DOHH2 (cell line): ENCODE measurements at regions not wholly inside any gene's neighbourhood (a gene's known extent, or its start where the extent isn't known, plus 50 kb on each side); places are given as distances from the start of the nearest gene placed in this dataset.

Experiments
- H3F3A ChIP-seq: fragments of 200-600 bp; sonication (generic), shearing (Covaris generic); 2 replicates; pipeline ENCODE4 v1.6.0; 2016; ENCODE audit warnings: antibody characterized with exemption, mild to moderate bottlenecking; ENCODE audit not compliant: control insufficient read depth, insufficient read depth
- H3K27ac ChIP-seq: fragments of 200-600 bp; sonication (generic); 2 replicates; pipeline ENCODE4 v1.5.1; 2014; ENCODE audit warnings: low read depth, mild to moderate bottlenecking, low read length, moderate library complexity
- H3K27me3 ChIP-seq: fragments of 200-600 bp; sonication (generic); 2 replicates; pipeline ENCODE4 v1.6.1; 2014; ENCODE audit warnings: mild to moderate bottlenecking, low read length, mixed read lengths; ENCODE audit not compliant: control insufficient read depth
- H3K36me3 ChIP-seq: fragments of 200-600 bp; sonication (generic); 2 replicates; pipeline ENCODE4 v1.6.1; 2014; ENCODE audit warnings: mild to moderate bottlenecking, low read length, moderate library complexity, mixed read lengths; ENCODE audit not compliant: control insufficient read depth
- H3K4me1 ChIP-seq: fragments of 200-600 bp; sonication (generic); 2 replicates; pipeline ENCODE4 v1.6.1; 2014; ENCODE audit warnings: mild to moderate bottlenecking, low read length, mixed read lengths; ENCODE audit not compliant: control insufficient read depth
- H3K4me2 ChIP-seq: fragments of 200-600 bp; sonication (generic); 2 replicates; pipeline ENCODE4 v1.6.0; 2014; ENCODE audit warnings: mild to moderate bottlenecking, low read length, moderate library complexity
- H3K4me3 ChIP-seq: fragments of 200-600 bp; sonication (generic); 2 replicates; pipeline ENCODE4 v1.5.1; 2014; ENCODE audit warnings: mild to moderate bottlenecking, low read length, mixed read lengths
- H3K79me2 ChIP-seq: fragments of 200-600 bp; sonication (generic); 2 replicates; pipeline ENCODE4 v1.6.1; 2014; ENCODE audit warnings: mild to moderate bottlenecking, low read length, mixed read lengths; ENCODE audit not compliant: control insufficient read depth
- H3K9me2 ChIP-seq: fragments of 200-600 bp; sonication (generic); replicated peaks from 2 replicates; pipeline ENCODE4 v1.6.1; 2014; ENCODE audit warnings: mild to moderate bottlenecking, low read length, mixed read lengths; ENCODE audit not compliant: control insufficient read depth
- H3K9me3 ChIP-seq: fragments of 200-600 bp; sonication (generic); 2 replicates; pipeline ENCODE4 v1.6.1; 2014; ENCODE audit warnings: antibody characterized with exemption, low read length, mixed read lengths; ENCODE audit not compliant: control insufficient read depth, insufficient read depth
- H4K20me1 ChIP-seq: fragments of 200-600 bp; sonication (generic); 2 replicates; pipeline ENCODE4 v1.6.0; 2014; ENCODE audit warnings: low read depth, mild to moderate bottlenecking, antibody characterized with exemption, low read length, moderate library complexity; ENCODE audit not compliant: control insufficient read depth, insufficient read depth
- CTCF ChIP-seq: fragments of 200-600 bp; sonication (generic); IDR thresholded peaks from one replicate; pipeline ENCODE4 v1.5.1; 2014; ENCODE audit warnings: antibody characterized with exemption, mild to moderate bottlenecking, low read depth, low read length; ENCODE audit not compliant: poor library complexity, severe bottlenecking
- EZH2phosphoT487 ChIP-seq: fragments of 200-600 bp; sonication (generic); IDR thresholded peaks from 2 replicates; pipeline ENCODE4 v1.6.1; 2017; ENCODE audit warnings: borderline replicate concordance, mild to moderate bottlenecking, antibody characterized with exemption, low read length, moderate library complexity, mixed read lengths

DNA sequence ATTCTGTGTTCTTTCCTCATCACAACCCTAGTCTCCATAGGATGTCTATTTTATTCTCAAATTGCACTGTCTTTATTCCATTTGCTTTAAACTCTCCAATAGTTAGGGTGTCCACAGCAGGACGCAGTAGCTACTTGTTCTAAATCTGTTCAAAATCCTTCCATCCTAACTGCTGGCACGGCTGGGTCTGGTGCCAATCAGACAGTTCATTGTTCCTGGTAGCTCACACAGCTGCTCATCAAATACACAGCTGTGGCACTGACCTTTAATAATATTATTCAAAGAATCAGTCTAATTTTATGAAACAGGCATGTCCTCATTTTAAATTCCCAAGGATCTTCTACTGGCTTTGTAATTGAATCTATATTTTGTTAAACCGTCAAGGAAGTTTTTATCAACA, 59.7 kb upstream of the TMEFF2 start:
- Histone ChIP-seq H3K9me3 (no peaks in the 10 kb centered on the region), H4K20me1 (no peaks in the 10 kb centered on the region), H3K36me3 (no peaks in the 10 kb centered on the region), H3K4me1 (no peaks in the 10 kb centered on the region), H3F3A (no peaks in the 10 kb centered on the region), H3K27me3 (no peaks in the 10 kb centered on the region), H3K27ac (no peak overlapping the region), H3K4me3 (no peak overlapping the region), H3K9me2 (no peaks in the 10 kb centered on the region), H3K4me2 (no peak overlapping the region), H3K79me2 (no peaks in the 10 kb centered on the region)
- TF ChIP-seq EZH2phosphoT487 (no peak), CTCF (no peak)

DNA sequence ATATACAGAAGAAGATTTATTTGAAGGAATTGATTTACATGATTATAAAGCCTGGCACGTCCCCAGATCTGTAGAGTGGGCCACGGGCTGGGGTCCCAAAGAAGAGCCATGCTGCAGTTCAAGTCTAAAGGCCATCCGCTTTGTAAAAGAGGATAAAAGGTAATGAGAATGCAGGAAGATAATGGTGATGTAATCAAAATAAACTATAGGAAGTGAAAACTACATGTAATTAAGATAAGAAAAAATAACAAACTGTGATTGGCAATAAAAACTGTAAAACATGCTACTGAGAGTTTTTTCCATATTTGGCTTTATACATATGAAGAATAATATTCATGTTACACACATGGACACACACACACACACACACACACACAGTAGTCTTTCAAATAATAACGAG, 59.0 kb upstream of the TMEFF2 start:
- Histone ChIP-seq H3K9me3 (no peaks in the 10 kb centered on the region), H3K4me2 (no peak overlapping the region), H3K79me2 (no peaks in the 10 kb centered on the region), H3F3A (no peaks in the 10 kb centered on the region), H3K27ac (no peak overlapping the region), H3K4me3 (no peak overlapping the region), H4K20me1 (no peaks in the 10 kb centered on the region), H3K36me3 (no peaks in the 10 kb centered on the region), H3K27me3 (no peaks in the 10 kb centered on the region), H3K4me1 (no peaks in the 10 kb centered on the region), H3K9me2 (no peaks in the 10 kb centered on the region)
- TF ChIP-seq CTCF = no peak

DNA sequence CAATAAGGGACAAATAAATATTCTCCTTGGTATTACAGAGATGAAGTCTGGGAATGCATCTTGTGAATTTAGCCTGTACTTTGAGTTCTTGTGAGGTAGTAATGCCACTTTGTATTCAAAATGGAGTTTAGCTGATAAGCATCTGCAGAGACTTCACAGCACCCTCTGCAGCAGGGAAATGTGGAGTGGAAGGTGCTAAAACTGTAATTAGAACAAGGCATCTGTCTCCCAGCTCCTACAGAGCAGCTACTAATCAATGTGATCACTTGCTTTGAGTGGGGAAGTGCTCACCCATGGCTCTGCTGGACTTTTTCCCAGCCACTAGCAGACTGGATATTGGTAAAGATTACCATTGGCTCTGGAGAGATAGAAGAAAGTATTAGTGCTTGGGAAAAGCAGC, 56.2 kb upstream of the TMEFF2 start:
- TF ChIP-seq EZH2phosphoT487 (no peak), CTCF (no peak)
- no peaks in the 10 kb centered on the region for H3K27me3 ChIP-seq
- no peaks in the 10 kb centered on the region for H3K36me3 ChIP-seq
- H3K79me2 ChIP-seq = no peaks in the 10 kb centered on the region
- no peak overlapping the region for H3K27ac ChIP-seq
- no peak overlapping the region for H3K4me2 ChIP-seq
- H3K4me3 ChIP-seq = no peak overlapping the region
- no peaks in the 10 kb centered on the region for H3K9me3 ChIP-seq
- H3K9me2 ChIP-seq = no peaks in the 10 kb centered on the region
- H3F3A ChIP-seq = no peaks in the 10 kb centered on the region
- H3K4me1 ChIP-seq = no peaks in the 10 kb centered on the region
- no peaks in the 10 kb centered on the region for H4K20me1 ChIP-seq

- no peak for TF ChIP-seq EZH2phosphoT487
- no peak for TF ChIP-seq CTCF
- no peaks in the 10 kb centered on the region for H3K79me2 ChIP-seq
- no peaks in the 10 kb centered on the region for H3K9me3 ChIP-seq
- H3K9me2 ChIP-seq = no peaks in the 10 kb centered on the region
- no peaks in the 10 kb centered on the region for H4K20me1 ChIP-seq
- H3K4me2 ChIP-seq = no peak overlapping the region
- no peak overlapping the region for H3K4me3 ChIP-seq
- H3K27ac ChIP-seq = no peak overlapping the region
- H3K27me3 ChIP-seq = no peaks in the 10 kb centered on the region
- no peaks in the 10 kb centered on the region for H3K36me3 ChIP-seq
- H3F3A ChIP-seq = no peaks in the 10 kb centered on the region
- no peaks in the 10 kb centered on the region for H3K4me1 ChIP-seq
Measured at GRCh38 chr2:192247456-192247855, 52.7 kb upstream of the TMEFF2 start.
